Cardiac muscle cell (in vitro differentiated cells and primary cell): ENCODE measurements at regions not wholly inside any gene's neighbourhood (a gene's known extent, or its start where the extent isn't known, plus 50 kb on each side); places are given as distances from the start of the nearest gene placed in this dataset.

Source experiments
- DNase-seq, 2 donors: peaks; one replicate each; pipeline versions ENCODE4 v3.0.0 to v3.0.0-alpha.2; 2010 to 2017; ENCODE audit warnings: low read depth in 1 of 2, low spot score in 1 of 2
- H3K27ac ChIP-seq: fragments of 200-600 bp; sonication (generic); 2 replicates; pipeline ENCODE4 v1.5.1; 2016
- H3K27me3 ChIP-seq: fragments of 200-600 bp; sonication (generic); 2 replicates; pipeline ENCODE4 v1.6.0; 2016; ENCODE audit warnings: control low read depth
- H3K36me3 ChIP-seq: fragments of 200-600 bp; sonication (generic); 2 replicates; pipeline ENCODE4 v1.5.1; 2016; ENCODE audit warnings: control low read depth
- H3K4me1 ChIP-seq: fragments of 200-600 bp; sonication (generic); 2 replicates; pipeline ENCODE4 v1.8.1; 2017; ENCODE audit warnings: low read depth, mild to moderate bottlenecking, mixed run types
- H3K4me3 ChIP-seq: fragments of 200-600 bp; sonication (generic); 2 replicates; pipeline ENCODE4 v1.5.1; 2016; ENCODE audit warnings: mild to moderate bottlenecking
- H3K9me3 ChIP-seq: fragments of 200-600 bp; sonication (generic); 2 replicates; pipeline ENCODE4 v1.5.1; 2017; ENCODE audit warnings: low read depth, mild to moderate bottlenecking, control low read depth
- TF ChIP-seq, protein P1 (sequence below): IDR thresholded peaks from 2 replicates; pipeline ENCODE4 v1.5.1; 2012; ENCODE audit warnings: low read depth, mild to moderate bottlenecking, low read length

DNA sequence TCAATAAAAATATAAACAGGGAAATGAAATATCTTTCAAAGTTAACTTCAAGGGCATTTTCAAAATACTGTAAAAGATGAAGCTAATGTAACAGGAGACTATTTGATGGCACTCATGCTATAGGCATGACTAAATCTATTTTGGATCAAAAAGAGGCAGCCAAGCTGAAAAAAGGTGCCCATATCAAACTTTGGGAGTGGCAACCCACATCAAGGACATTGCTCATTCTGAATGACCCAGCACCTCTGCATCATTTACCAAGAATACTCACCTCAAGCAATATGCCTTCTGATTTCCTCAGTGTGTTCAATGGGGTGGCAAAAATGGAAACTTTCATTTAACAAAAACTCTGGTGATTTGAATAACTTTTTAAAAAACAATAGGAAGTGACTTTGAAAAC is 853.3 kb downstream of the TLE1 start:
- H3K27ac ChIP-seq = no peak overlapping the region
- no peaks in the 10 kb centered on the region for H3K4me1 ChIP-seq
- no peak for DNase-seq
- no peaks in the 10 kb centered on the region for H3K36me3 ChIP-seq
- H3K27me3 ChIP-seq = no peaks in the 10 kb centered on the region
- TF ChIP-seq, protein P1, sequence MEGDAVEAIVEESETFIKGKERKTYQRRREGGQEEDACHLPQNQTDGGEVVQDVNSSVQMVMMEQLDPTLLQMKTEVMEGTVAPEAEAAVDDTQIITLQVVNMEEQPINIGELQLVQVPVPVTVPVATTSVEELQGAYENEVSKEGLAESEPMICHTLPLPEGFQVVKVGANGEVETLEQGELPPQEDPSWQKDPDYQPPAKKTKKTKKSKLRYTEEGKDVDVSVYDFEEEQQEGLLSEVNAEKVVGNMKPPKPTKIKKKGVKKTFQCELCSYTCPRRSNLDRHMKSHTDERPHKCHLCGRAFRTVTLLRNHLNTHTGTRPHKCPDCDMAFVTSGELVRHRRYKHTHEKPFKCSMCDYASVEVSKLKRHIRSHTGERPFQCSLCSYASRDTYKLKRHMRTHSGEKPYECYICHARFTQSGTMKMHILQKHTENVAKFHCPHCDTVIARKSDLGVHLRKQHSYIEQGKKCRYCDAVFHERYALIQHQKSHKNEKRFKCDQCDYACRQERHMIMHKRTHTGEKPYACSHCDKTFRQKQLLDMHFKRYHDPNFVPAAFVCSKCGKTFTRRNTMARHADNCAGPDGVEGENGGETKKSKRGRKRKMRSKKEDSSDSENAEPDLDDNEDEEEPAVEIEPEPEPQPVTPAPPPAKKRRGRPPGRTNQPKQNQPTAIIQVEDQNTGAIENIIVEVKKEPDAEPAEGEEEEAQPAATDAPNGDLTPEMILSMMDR = no peak
- no peak overlapping the region for H3K4me3 ChIP-seq
- H3K9me3 ChIP-seq = no peaks in the 10 kb centered on the region

DNA sequence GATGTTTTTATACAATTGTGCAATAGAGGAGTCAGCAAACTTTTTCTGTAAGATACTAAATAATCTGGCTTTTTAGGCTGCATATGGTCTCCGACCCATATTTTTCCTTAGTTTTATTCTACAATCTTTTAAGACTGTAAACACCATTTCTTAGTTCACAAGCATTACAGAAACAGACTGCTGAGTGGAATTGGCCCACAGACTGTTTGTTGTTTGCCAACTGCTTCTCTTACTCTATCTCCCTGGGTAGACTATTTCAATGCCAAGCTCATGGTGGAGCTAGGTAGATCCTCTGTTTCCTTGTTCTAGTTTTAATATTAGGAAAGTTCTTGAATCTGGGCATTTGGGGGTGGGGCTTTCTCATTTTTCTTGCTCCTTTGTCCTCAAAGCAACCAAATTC is 857.6 kb downstream of the TLE1 start:
- H3K4me1 ChIP-seq = no peaks in the 10 kb centered on the region
- no peak overlapping the region for H3K4me3 ChIP-seq
- no peaks in the 10 kb centered on the region for H3K9me3 ChIP-seq
- H3K27ac ChIP-seq = no peak overlapping the region
- TF ChIP-seq, protein P1 = no peak
- no peaks in the 10 kb centered on the region for H3K27me3 ChIP-seq
- DNase-seq = no peak
- no peaks in the 10 kb centered on the region for H3K36me3 ChIP-seq

DNA sequence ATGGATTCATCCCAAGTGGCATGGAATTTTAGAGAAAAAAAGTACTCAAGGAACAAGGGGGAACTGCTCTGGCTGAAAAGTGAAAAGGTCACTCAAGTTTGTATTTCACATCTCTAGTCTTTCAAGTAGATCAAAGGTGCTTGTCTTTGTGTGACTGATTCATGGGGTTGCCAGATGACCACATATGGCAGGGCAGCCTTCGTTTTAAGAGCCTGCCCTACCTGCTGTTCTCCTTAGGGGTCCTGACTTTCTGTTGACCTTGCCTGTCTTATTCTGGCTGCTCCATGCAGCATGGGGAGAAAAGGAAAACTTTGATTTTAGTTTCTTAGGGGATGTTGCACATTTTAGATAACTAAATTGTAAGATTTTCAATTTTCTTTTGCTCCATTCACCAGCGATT is 877.7 kb downstream of the TLE1 start:
- DNase-seq = peak in 1 of 2 donors; percentile 12
- Histone ChIP-seq H3K27ac (no peak overlapping the region), H3K36me3 (no peaks in the 10 kb centered on the region), H3K27me3 (no peaks in the 10 kb centered on the region), H3K4me1 (peaks cover 7% of the 10 kb centered on the region), H3K9me3 (no peaks in the 10 kb centered on the region), H3K4me3 (no peak overlapping the region)
- TF ChIP-seq, protein P1 = no peak

- TF ChIP-seq, protein P1 = no peak
- DNase-seq = peak in 1 of 2 donors; percentile 4
These were observed 878.3 kb downstream of the TLE1 start for GRCh38 chr9:80811003-80811402.

GRCh38 chr9:80806671-80807070 is 882.7 kb downstream of the TLE1 start:
- H3K27me3 ChIP-seq = no peaks in the 10 kb centered on the region
- H3K4me3 ChIP-seq = no peak overlapping the region
- TF ChIP-seq, protein P1 = no peak
- H3K27ac ChIP-seq = no peak overlapping the region
- peaks cover 2% of the 10 kb centered on the region for H3K4me1 ChIP-seq
- no peaks in the 10 kb centered on the region for H3K36me3 ChIP-seq
- H3K9me3 ChIP-seq = no peaks in the 10 kb centered on the region
- DNase-seq = no peak

More at GRCh38 chr9:80811003-80811402, 878.3 kb downstream of the TLE1 start:
- no peak overlapping the region for H3K27ac ChIP-seq
- H3K9me3 ChIP-seq = no peaks in the 10 kb centered on the region
- H3K36me3 ChIP-seq = no peaks in the 10 kb centered on the region
- H3K4me1 ChIP-seq = peaks cover 7% of the 10 kb centered on the region
- no peak overlapping the region for H3K4me3 ChIP-seq
- H3K27me3 ChIP-seq = no peaks in the 10 kb centered on the region

DNA sequence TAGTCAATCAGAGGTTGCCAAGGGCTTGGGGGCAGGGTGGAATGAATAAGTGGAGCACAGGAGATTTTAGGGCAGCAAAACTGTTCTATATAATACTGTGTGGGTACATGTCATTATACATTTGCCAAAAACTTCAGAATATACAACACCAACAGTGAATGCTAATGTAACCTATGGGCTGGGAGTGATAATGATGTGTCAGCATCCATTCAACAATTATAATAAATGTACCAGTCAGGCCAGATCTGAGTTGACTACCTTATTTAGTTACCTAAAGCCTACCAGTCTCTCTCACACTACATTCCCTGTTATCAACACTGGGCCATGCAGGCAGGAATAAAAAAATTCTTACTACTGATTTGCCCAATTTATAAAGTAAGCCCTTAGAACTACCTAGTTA is 884.5 kb downstream of the TLE1 start:
- no peaks in the 10 kb centered on the region for H3K27me3 ChIP-seq
- no peak for DNase-seq
- H3K36me3 ChIP-seq = no peaks in the 10 kb centered on the region
- no peaks in the 10 kb centered on the region for H3K4me1 ChIP-seq
- H3K9me3 ChIP-seq = no peaks in the 10 kb centered on the region
- TF ChIP-seq, protein P1 = no peak
- H3K27ac ChIP-seq = no peak overlapping the region
- H3K4me3 ChIP-seq = no peak overlapping the region
